ENCODE measurements at regions not wholly inside any gene's neighbourhood (a gene's known extent, or its start where the extent isn't known, plus 50 kb on each side); places are given as distances from the start of the nearest gene placed in this dataset.
"Not testable (repeated sequence)": the region's sequence is repeated elsewhere in the genome, so short reads cannot be mapped to it uniquely, and the experiment has no call there.

- not testable (repeated sequence) for DNase-seq (ENCODE audit: low read depth in 4 of 4, low spot score in 3 of 4)
Measured at GRCh38 chr1:190943722-190944121, 466.1 kb upstream of the BRINP3 start.

DNA sequence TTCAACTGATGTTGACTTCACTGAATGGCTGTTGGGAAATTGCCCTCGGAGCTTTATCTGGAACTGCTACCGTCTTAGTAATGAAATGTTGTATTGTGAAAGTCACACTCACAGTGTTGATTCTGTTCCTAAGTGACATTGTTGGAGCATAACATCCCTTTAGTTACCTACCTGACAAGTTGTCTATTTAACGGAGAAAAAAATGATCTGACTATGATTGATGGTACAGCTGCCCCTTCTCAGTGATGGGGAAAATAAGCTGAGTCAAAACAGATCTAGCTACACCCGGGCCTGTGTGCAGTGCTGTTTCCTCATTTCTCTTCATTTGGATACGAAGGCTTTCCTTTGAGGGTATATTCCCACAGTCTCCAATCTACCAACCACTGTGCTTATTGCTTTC, 472.3 kb upstream of the BRINP3 start:
- no peak for DNase-seq (ENCODE audit: low read depth in 4 of 4, low spot score in 3 of 4)

DNA sequence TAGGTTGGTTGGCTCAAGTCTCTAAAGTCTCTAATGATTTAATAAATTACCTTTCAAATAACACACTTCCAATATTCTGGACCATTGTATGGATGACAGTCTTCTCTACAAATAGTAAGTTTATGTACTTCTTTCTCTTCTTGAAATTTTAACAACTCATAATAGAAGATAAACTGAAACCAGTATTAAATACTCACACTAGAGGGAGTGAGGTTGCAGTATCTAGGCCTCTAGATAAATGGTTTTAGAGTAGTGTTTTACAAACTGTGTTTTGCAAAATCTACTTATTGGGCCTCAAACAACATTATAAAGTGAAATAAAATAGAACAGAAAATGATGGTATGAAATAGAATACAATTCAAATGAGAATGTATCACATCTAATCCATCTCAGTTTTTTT, 479.9 kb upstream of the BRINP3 start:
- DNase-seq (ENCODE audit: low read depth in 4 of 4, low spot score in 3 of 4), result no peak

- DNase-seq (ENCODE audit: low read depth in 4 of 4, low spot score in 3 of 4), result no peak
Measured at GRCh38 chr1:190963321-190963720, 485.7 kb upstream of the BRINP3 start.

- DNase-seq (ENCODE audit: low read depth in 4 of 4, low spot score in 3 of 4), result no peak
Measured at GRCh38 chr1:190975827-190976226, 498.2 kb upstream of the BRINP3 start.

- no peak for DNase-seq (ENCODE audit: low read depth in 4 of 4, low spot score in 3 of 4)
Measured at GRCh38 chr1:191002768-191003167, 525.1 kb upstream of the BRINP3 start.

DNA sequence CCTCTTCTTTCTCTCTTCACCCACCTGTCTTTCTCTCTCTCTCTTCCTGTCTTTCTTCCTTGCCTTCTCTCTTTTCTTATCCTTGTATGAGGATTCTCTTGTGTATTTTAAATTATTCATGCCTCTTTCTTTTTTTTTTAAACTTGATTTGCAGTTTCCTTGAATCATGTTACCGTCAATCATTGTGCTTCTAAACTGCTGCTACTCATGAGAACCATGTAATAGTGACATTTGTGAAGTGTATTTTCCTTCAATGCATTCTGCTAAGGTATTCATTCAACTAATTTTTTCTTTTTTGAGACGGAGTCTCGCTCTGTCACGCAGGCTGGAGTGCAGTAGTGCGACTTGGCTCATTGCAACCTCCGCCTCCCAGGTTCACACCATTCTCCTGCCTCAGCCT, 539.1 kb upstream of the BRINP3 start:
- DNase-seq (ENCODE audit: low read depth in 4 of 4, low spot score in 3 of 4), result no peak

- no peak for DNase-seq (ENCODE audit: low read depth in 4 of 4, low spot score in 3 of 4)
Measured at GRCh38 chr1:191022856-191023255, 545.2 kb upstream of the BRINP3 start.

DNA sequence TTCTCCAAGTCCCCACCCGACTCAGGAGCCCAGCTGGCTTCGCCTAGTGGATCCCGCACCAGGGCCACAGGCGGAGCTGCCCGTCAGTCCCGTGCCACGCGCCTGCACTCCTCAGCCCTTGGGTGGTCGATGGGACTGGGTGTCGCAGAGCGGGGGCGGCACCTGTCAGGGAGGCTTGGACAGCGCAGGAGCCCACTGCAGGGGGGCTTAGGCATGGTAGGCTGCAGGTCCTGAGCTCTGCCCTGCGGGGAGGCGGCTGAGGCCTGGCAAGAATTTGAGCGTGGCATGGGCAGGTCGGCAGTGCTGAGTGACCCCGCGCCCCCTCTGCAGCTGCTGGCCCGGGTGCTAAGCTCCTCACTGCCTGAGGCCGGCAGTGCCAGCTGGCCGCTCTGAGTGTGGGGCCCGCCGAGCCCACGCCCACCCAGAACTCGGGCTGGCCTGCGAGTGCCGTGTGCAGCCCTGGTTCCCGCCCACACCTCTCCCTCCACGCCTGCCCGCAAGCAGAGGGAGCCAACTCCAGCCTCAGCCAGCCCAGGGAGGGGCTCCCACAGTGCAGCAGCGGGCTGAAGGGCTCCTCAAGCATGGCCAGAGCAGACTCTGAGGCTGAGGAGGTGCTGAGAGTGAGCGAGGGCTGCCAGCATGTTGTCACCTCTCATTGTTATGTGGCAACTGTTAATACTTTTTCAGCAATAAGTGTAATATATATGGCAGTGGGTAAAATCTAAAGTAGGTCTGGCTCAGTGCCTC, 548.4 kb upstream of the BRINP3 start:
- no peak for DNase-seq (ENCODE audit: low read depth in 4 of 4, low spot score in 3 of 4)

DNA sequence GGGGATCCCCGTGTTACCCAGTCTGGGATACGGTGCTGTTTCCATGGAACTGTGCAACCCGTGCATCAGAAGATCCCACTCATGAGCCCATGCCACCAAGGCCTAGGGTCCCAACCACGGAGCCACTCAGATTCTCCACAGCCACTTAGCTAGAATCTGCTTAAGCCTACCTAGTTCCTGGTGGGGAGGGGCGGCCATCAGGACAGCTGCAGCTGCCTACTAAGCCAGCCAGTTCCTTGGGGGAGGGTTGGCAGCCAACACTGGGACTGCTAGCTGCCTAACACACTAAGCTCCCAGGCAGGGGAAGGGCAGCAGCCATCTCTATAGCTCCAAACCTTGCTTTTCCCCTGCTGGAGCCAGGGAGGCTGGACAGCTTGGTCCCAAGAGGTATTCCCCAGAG, 549.2 kb upstream of the BRINP3 start:
- no peak for DNase-seq (ENCODE audit: low read depth in 4 of 4, low spot score in 3 of 4)

DNA sequence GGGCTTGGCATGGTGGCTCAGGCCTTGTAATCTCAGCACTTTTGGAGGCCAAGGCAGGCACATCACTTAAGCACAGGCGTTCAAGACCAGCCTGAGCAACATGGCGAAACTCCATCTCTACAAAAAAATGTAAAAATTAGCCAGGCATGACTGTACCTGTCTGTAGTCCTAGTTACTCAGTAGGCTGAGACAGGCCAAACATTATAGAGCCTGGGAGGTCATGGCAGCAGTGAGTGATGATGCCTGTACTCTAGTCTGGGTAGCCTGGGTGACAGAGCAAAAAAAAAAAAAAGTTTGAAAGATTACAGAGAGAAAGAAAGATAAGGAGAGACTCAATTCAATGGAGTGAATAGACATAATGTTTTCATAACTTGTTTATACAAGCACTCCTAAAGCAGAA, 556.5 kb upstream of the BRINP3 start:
- DNase-seq (ENCODE audit: low read depth in 4 of 4, low spot score in 3 of 4), result no peak

- no peak for DNase-seq (ENCODE audit: low read depth in 4 of 4, low spot score in 3 of 4)
Measured at GRCh38 chr1:191043066-191043465, 565.4 kb upstream of the BRINP3 start.

DNA sequence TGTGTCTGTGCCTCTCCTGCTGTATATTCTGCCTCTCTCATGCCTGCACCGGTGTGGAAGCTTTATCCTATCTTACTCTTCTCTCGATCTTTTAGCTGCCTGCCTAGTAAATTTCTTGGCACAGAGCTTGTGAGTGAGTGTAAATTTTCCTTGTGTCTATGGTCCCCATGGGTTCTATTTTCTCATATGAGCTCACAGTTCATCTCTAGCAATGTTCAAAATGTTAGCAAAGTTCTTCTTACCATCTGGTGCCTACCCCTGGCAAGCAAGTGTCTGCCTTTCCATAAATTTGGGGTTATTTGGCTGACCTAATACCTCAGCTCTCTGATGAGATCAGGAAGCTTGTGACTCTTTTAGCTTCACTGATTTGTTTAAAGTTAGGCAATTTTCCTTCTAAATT, 572.1 kb upstream of the BRINP3 start:
- no peak for DNase-seq (ENCODE audit: low read depth in 4 of 4, low spot score in 3 of 4)

DNA sequence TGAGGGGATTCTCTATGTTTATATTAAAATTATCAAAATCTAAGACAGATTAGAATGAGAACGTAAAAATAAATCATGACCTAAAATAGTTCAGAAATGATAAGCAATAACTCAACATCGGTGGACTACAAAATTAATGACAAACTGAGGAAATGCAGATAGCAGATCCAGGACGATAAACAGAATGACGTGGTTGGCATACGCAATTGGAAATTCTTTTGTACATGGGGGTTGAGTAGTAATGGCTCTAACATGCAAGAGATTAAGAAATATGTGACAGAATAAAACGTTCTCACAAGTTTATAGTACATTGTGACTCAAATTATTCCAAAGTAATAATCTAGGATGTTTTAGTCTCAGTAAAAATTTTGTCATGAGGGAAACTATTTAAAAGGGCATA, 575.2 kb upstream of the BRINP3 start:
- no peak for DNase-seq (ENCODE audit: low read depth in 4 of 4, low spot score in 3 of 4)

DNA sequence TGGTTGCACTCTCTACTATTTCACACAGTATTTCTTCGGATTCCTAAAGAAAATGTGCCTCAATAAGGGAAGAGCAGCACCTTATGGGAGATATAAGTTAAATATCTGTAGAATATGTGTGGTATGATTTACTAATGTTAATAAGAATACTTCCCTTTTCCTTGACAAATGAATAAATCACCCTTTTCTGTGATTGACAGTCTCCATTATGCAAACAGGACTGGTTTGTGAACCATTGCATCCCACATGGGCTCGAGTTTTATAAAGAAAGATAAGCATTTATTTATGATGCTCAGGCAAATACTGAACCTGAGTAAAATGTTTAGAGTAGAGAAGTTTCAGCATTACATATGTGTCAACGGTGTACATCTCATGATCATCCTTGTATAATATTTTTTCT, 587.7 kb upstream of the BRINP3 start:
- no peak for DNase-seq (ENCODE audit: low read depth in 4 of 4, low spot score in 3 of 4)

DNA sequence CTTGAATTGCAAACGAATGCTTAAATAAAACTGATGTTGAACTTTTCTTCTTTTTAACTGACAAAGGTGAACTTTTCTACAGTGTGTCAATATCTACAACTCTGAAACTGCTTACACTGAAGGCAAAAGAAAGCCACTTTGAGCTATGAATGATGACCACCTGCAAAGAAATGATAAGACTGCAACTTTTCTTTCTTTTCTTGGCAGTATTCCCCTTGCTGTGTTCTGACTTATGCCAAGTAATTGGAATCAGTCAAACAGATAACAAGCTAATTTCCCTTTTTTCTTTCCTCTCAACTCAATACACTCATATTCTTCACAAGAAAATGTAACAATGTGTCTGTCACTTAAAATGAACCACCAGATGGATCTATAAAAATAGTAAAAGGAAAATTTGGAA, 588.1 kb upstream of the BRINP3 start:
- no peak for DNase-seq (ENCODE audit: low read depth in 4 of 4, low spot score in 3 of 4)

DNA sequence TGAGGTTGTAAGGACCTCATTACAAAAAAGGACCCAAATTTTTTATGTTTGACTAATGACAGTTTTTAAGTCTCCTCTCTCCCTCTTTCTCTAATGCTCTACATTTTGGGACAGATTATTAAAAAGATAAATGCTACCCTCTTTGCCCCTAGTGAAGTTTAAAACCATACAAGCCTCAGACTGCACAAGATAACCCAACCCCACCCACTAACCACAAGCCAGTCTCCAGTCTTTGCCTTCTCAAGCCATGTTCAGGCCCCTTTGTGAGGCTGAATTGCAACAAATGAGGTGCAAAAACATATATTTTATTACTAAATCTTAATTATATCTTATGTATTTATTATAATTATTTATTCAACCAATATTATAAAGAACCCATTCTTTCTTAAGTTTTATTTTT, 597.2 kb upstream of the BRINP3 start:
- DNase-seq (ENCODE audit: low read depth in 4 of 4, low spot score in 3 of 4), result no peak

GRCh38 chr1:191083090-191083489, 605.4 kb upstream of the BRINP3 start:
- not testable (repeated sequence) for DNase-seq (ENCODE audit: low read depth in 4 of 4, low spot score in 3 of 4)

- no peak for DNase-seq (ENCODE audit: low read depth in 4 of 4, low spot score in 3 of 4)
Measured at GRCh38 chr1:191085121-191085520, 607.5 kb upstream of the BRINP3 start.

DNA sequence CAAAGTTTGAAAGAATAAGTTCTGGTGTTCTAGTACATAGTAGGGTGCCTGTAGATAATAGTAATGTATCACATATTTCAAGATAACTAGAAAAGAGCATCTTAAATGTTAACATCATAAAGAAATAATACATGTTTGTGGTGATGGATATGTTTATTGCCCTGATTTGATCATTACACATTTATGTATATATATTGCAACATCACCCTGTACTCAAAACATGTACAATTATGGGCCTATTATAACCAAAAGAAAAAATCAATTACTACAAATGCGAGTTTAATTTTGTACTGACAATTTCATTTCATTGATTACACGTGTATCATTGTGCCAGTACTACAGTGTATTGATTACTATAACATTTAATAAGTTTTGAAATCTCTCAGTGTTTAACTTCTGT, 609.2 kb upstream of the BRINP3 start:
- DNase-seq (ENCODE audit: low read depth in 4 of 4, low spot score in 3 of 4), result no peak

GRCh38 chr1:191096405-191096804, 618.7 kb upstream of the BRINP3 start:
- DNase-seq (ENCODE audit: low read depth in 4 of 4, low spot score in 3 of 4), result no peak

DNA sequence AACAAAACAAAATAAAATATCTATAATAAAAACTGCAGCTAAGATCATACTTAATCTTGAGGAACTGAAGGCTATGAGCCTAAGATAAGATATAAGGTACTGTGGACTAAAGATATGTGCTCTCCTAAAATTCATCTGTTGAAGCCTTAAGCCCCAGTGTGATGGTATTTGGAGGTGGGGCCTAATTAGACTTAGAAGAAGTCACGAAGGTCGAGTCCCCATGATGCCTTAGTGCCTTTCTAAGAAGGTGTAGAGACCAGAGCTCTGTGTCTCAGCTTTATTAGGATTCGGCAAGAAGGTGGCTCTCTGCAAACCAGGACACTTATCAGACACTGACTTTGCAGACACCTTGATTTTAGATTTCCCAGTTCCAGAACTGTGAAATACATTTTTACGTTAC, 622.0 kb upstream of the BRINP3 start:
- DNase-seq (ENCODE audit: low read depth in 4 of 4, low spot score in 3 of 4), result no peak

DNA sequence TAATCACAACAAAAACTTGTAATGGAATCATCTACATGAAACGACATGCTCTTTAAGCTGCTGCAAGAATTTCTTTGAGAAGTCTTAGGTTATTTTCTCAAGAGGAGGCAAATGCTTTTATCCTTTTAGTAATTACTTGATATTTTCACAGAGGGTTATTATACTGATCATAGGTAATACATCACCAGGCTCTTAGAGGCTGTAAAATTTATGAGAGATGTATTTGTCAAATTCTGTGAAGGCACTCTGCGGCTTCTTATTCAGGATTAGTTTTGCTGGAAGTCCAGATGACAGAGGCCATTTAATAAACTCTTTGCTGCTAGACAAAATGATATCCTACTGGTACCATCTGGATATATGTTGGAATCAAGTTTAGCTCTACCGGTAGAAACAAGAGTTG, 624.3 kb upstream of the BRINP3 start:
- DNase-seq (ENCODE audit: low read depth in 4 of 4, low spot score in 3 of 4), result no peak

All from right renal pelvis (tissue), 4 donors.